ENCODE measurements at regions not wholly inside any gene's neighbourhood (a gene's known extent, or its start where the extent isn't known, plus 50 kb on each side); places are given as distances from the start of the nearest gene placed in this dataset.

DNA sequence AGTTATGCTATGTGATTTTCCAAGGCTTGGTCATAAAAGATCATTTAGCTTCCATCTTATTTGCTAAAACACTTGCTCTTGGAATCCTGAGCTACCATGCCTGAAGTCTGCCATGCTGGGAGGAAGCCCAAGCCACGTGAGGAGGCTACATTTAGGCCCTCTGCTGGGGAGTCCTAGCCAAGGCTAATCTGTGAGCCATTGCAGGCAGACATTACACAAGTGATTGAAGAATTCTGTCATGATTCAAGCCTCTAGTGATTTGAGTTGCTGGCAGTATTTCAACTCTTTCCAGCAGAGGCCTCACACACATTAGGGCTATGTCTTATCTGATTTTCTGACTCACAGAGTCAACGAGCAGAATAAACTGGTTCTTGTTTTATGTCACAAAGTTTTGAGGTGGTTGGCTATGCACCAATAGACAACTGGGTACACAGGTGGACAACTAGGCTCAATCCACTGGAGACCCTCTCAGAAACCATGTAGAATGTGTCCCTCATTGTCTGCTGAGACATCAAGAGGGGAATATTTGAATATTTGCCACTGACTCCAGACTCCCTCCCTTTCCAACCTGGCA is 227.2 kb upstream of the SULF2 start:
- Histone ChIP-seq H4K20me1 (ENCODE audit: insufficient read depth, low read length, poor library complexity, severe bottlenecking) (no peaks in the 10 kb centered on the region), H3K9me3 (ENCODE audit: insufficient read depth, low read depth, low read length) (peaks cover 4% of the 10 kb centered on the region; the same call in 1 of the 2 replicates), H3K9me2 (replicated peaks; ENCODE audit: low read depth, low read length) (no peaks in the 10 kb centered on the region), H2AFZ (ENCODE audit: low read length) (no peak overlapping the region), H3K79me2 (ENCODE audit: insufficient read depth, low read length) (no peaks in the 10 kb centered on the region), H3K36me3 (ENCODE audit: insufficient read depth, low read length) (no peaks in the 10 kb centered on the region), H3K4me3 (ENCODE audit: low read length, poor library complexity, severe bottlenecking) (no peak overlapping the region), H3K9ac (ENCODE audit: low read depth, low read length, poor library complexity, severe bottlenecking) (no peak overlapping the region), H3F3A (ENCODE audit: low read depth) (no peaks in the 10 kb centered on the region), H3K27me3 (ENCODE audit: insufficient read depth, low read length, poor library complexity, severe bottlenecking) (no peaks in the 10 kb centered on the region), H3K4me2 (ENCODE audit: low read depth, low read length, poor library complexity, severe bottlenecking) (no peak overlapping the region), H3K4me1 (ENCODE audit: insufficient read depth, low read length, poor library complexity, severe bottlenecking) (no peaks in the 10 kb centered on the region)
- TF ChIP-seq CTCF (conservative IDR thresholded peaks at IDR 0.05; ENCODE audit: low read length) (no peak), EZH2phosphoT487 (IDR thresholded peaks at IDR 0.05; ENCODE audit: borderline replicate concordance) (no peak)

GRCh38 chr20:48011025-48011424 is 225.7 kb upstream of the SULF2 start:
- Histone ChIP-seq H4K20me1 (ENCODE audit: insufficient read depth, low read length, poor library complexity, severe bottlenecking) (no peaks in the 10 kb centered on the region), H3F3A (ENCODE audit: low read depth) (no peaks in the 10 kb centered on the region), H3K79me2 (ENCODE audit: insufficient read depth, low read length) (no peaks in the 10 kb centered on the region), H3K36me3 (ENCODE audit: insufficient read depth, low read length) (no peaks in the 10 kb centered on the region), H3K9ac (ENCODE audit: low read depth, low read length, poor library complexity, severe bottlenecking) (no peak overlapping the region), H3K9me2 (replicated peaks; ENCODE audit: low read depth, low read length) (no peaks in the 10 kb centered on the region), H3K9me3 (ENCODE audit: insufficient read depth, low read depth, low read length) (no peaks in the 10 kb centered on the region; the same call in 1 of the 2 replicates), H3K4me3 (ENCODE audit: low read length, poor library complexity, severe bottlenecking) (no peak overlapping the region), H3K27me3 (ENCODE audit: insufficient read depth, low read length, poor library complexity, severe bottlenecking) (no peaks in the 10 kb centered on the region), H2AFZ (ENCODE audit: low read length) (no peak overlapping the region), H3K4me2 (ENCODE audit: low read depth, low read length, poor library complexity, severe bottlenecking) (no peak overlapping the region), H3K4me1 (ENCODE audit: insufficient read depth, low read length, poor library complexity, severe bottlenecking) (no peaks in the 10 kb centered on the region)
- TF ChIP-seq CTCF (conservative IDR thresholded peaks at IDR 0.05; ENCODE audit: low read length) (no peak), EZH2phosphoT487 (IDR thresholded peaks at IDR 0.05; ENCODE audit: borderline replicate concordance) (no peak)

GRCh38 chr20:48010623-48011022 is 225.3 kb upstream of the SULF2 start:
- H3K9me3 ChIP-seq (ENCODE audit: insufficient read depth, low read depth, low read length), result no peaks in the 10 kb centered on the region; the same call in 1 of the 2 replicates

More at GRCh38 chr20:48010623-48011022, 225.3 kb upstream of the SULF2 start:
- Histone ChIP-seq H3K9me2 (replicated peaks; ENCODE audit: low read depth, low read length) (no peaks in the 10 kb centered on the region), H3K36me3 (ENCODE audit: insufficient read depth, low read length) (no peaks in the 10 kb centered on the region), H3K9ac (ENCODE audit: low read depth, low read length, poor library complexity, severe bottlenecking) (no peak overlapping the region), H2AFZ (ENCODE audit: low read length) (no peak overlapping the region), H3K4me2 (ENCODE audit: low read depth, low read length, poor library complexity, severe bottlenecking) (no peak overlapping the region), H3F3A (ENCODE audit: low read depth) (no peaks in the 10 kb centered on the region), H4K20me1 (ENCODE audit: insufficient read depth, low read length, poor library complexity, severe bottlenecking) (no peaks in the 10 kb centered on the region), H3K27me3 (ENCODE audit: insufficient read depth, low read length, poor library complexity, severe bottlenecking) (no peaks in the 10 kb centered on the region), H3K4me3 (ENCODE audit: low read length, poor library complexity, severe bottlenecking) (no peak overlapping the region), H3K79me2 (ENCODE audit: insufficient read depth, low read length) (no peaks in the 10 kb centered on the region), H3K4me1 (ENCODE audit: insufficient read depth, low read length, poor library complexity, severe bottlenecking) (no peaks in the 10 kb centered on the region)
- TF ChIP-seq CTCF (conservative IDR thresholded peaks at IDR 0.05; ENCODE audit: low read length) (no peak), EZH2phosphoT487 (IDR thresholded peaks at IDR 0.05; ENCODE audit: borderline replicate concordance) (no peak)
